C4-2B (cell line): ENCODE measurements at regions not wholly inside any gene's neighbourhood (a gene's known extent, or its start where the extent isn't known, plus 50 kb on each side); places are given as distances from the start of the nearest gene placed in this dataset.

Experiments
- CTCF ChIP-seq: fragments of 450-650 bp; conservative IDR thresholded peaks from 2 replicates; pipeline ENCODE4 v1.5.1; 2017; ENCODE audit warnings: mild to moderate bottlenecking
- ZFX ChIP-seq: fragments of 450-650 bp; IDR thresholded peaks from 2 replicates; pipeline ENCODE4 v1.6.1; 2017

- no peak for TF ChIP-seq CTCF
- no peak for TF ChIP-seq ZFX
Measured at GRCh38 chr21:41615613-41616012, 107.7 kb upstream of the TMPRSS2 start.
